HG02852 (cell line): ENCODE measurements at regions not wholly inside any gene's neighbourhood (a gene's known extent, or its start where the extent isn't known, plus 50 kb on each side); places are given as distances from the start of the nearest gene placed in this dataset.
"Not testable (repeated sequence)": the region's sequence is repeated elsewhere in the genome, so short reads cannot be mapped to it uniquely, and the experiment has no call there.

ENCODE experiments used
- ATAC-seq: cut with Tn5 transposase; IDR thresholded peaks from one replicate; pipeline ENCODE4 v1.9.1; 2021; ENCODE audit warnings: mild to moderate bottlenecking, moderate library complexity; ENCODE audit not compliant: unreplicated experiment

DNA sequence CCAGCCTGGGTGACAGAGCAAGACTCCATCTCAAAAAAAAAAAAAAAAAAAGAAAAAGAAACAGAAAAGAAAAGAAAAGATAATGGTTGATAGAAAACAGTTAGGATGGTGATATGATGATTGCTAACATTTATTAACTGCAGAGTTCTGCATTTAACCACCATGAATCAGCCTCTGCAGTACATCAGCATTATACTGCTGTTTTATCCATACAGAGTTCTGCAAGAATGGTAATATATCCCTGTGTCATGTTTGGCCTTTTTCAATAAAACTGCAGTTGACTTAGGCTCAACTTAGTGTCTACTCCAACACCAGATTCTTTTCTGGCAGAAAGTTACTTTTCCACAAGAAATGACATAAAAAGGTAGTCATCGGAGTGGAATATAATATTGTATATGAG is 62.6 kb downstream of the DUSP6 start:
- no peak for ATAC-seq

DNA sequence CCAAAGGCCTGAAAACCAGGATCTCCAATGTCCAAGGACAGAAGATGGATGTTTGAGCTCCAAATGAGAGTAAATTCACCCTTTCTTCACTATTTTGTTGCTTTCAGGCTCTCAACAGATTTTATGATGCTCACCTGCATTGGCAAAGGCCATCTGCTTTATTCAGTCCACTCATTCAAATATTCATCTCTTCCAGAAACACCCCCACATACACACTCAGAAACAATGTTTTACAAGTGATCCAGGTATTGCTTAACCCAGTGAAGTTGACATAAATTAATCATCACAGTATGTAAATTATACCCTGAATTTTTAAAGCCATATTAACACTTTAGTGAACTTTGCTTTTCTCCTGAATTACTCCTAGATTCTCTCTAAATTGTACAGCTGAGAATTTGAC is 63.3 kb downstream of the DUSP6 start:
- no peak for ATAC-seq

DNA sequence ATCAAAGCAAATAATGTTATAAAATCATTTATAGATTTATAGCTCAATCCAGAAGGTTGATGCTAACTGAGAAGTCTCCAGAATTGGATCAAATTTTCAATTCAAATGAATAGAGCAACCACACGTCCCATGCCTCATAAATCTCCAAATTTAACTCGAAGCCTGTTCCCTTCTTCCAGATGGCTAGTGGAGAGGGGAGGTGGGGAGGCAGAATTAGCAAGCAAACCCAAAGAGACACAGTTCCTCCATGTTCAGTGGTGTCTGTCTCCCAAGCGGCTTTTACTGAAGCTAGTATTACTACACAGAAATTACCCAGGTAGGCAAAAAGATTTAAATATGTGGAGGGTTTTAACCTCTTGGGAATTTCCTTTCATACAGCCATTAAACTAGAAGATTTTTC is 65.8 kb downstream of the DUSP6 start:
- no peak for ATAC-seq

DNA sequence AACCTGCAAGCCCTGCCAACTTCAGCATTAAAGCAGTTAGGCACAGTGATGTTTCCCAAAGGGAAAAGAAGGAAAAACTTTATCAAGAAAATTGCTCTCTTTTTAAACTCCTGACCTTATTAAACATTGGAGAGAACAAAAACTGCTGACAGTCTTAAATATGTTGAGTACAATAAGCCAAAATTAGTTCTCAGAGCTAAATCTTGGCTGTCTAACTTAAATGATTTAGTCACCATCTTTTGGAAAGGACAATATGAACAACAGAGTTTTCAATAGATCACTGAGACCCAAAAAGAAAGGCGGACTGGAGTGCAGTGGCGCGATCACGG is 70.8 kb downstream of the DUSP6 start:
- no peak for ATAC-seq

DNA sequence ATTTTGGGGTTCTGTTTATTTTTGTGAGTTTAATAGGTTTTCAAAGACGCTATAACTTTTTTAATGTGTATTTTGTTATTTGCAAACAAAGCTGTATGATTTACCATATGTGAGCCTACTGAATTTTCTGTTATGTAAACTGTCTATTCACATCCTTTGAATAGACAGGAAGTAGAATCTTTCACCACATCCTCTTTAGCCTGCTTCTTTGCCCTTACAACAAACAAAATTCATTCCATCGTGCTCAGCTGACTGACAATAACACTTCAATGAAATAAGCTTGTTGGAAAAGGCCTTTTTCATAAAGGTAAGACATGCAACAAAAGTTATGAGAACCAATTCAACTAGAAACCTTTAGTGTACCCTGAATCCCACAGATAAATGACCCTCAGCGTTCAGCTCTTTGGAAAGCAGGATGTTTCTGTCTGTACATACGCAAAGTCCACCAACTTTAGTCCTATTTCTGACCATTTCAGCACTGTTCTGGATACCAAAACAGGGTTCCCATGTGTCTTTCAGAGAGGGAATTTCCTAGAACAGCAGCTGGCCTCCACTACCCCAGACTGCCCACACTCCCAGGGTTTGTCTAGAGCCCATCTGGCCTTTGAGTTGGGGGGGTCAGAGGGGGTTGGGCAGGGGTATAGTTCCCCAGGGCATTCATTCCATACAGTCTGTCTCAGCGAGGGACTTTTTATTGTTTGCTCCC is 71.3 kb downstream of the DUSP6 start:
- no peak for ATAC-seq

DNA sequence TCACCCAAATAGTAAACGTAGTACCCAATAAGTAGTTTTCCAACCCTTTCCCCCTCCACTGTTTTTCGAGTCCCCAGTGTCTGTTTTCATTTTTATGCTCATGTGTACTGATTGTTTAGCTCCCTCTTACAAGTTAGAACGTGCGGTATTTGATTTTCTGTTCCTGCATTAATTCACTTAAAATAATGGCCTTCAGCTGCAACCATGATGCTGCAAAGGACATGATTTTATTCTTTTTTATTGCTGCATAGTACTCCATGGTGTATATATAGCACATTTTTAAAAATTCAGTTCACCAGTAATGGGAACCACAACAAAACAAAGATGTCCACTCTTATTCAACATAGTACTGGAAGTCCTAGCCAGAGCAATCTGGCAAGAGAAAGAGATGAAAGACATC is 72.8 kb downstream of the DUSP6 start:
- no peak for ATAC-seq

DNA sequence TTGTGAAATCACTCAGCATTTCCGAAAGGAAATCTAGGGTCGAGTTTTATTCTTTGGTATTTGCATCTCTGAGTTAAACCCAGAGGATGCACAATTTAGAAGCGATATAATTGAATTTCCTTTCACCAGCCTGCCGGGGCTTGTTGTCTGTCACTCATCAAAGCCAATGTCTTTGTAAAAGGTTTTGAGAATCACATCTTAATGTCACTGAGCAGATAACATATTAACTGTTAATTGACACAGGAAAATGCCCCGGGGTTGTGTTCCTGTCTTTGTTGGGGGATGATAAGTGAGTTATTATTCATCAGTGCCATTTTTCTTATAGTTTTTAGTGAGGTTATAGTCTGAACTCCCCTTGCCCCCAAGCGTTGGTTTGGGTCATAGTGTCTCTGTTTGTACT is 73.4 kb downstream of the DUSP6 start:
- no peak for ATAC-seq

DNA sequence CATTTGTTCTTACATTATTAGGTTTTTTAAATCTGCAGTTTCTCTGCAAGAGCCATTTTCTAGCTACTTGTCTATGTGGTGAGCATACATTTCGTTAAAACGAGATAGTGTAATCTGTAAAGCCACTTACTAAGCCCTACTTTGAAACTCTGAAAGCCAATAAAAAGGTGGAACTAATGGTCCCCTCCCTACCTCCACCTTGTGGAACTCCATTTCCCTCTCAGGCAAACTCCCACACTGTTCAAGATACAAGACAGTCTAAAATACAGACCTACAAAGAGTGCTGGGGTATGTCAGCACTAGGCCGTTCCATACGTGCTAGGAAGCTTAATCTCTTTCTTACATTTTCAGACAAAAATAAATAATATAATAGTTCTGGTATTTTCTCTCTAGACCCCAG is 74.1 kb downstream of the DUSP6 start:
- no peak for ATAC-seq

DNA sequence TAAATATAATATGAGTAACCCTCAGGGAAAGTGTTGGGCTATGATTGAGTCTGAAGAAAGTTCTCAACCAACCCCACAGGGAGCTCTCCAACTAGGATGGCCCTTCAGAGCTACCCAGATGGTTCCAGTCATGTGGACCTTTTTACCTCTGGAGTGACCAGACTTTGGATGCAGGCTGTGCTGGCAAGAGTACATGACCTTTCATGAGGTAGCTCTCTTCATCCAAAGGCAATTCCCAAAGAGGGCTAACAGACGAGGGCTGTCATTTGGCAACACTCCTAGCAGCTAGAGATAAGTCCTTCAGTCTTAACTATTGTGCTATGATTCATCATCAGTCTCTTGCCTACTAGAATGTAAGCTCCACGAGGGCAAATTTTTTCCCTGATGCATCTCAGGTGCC is 75.4 kb downstream of the DUSP6 start:
- ATAC-seq: no peak

DNA sequence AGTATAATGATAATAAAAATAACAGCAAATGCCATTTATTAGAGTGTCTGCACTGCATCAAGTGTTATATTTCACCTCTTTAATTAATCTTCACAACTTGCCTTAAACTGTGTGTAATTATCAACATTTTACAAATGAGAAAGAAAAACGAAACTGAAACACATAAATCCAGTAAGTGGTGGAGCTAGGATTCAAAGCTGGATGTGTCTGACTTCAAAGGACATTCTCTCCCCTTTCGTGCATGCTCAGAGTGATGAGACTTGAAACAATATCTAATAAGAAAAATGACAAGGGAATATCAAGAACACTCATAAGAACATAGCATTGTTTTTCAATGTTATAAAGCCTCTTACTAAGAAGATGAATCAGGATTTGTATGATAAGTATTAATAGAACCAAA is 78.8 kb downstream of the DUSP6 start:
- ATAC-seq: no peak

DNA sequence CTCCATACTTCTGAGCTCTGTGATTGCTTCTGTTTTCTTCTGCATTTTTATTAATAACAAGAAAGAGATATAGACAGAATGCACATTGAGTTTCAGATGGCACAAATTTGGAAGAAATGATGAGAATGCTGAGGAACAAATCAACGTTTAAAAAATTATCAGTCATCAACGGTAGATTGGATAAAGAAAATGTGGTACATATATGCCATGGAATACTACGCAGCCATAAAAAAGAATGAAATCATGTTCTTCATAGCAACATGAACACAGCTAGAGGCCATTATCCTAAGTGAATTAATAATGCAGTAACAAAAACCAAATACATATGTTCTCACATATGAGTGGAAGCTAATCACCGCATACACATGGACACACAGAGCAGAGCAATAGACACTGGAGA is 81.8 kb downstream of the DUSP6 start:
- no peak for ATAC-seq

DNA sequence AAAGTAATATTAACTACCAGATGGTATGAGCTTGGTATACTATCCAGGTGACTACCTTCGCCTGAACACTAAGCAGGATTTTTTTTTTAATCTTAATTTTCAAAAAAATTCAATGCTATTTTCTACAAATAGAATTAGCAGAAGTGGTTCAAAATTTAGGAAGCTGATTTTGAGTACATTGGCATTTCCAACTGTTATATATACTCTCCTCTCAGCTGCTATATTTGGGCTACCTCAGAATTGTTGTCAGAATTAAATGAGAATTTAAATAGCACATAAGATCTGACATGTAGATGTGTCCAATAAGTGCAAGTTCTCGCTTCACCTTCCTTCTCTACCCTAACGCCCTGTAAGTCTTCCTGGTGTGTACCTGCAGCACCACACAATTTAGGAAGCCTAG is 83.1 kb downstream of the DUSP6 start:
- ATAC-seq: no peak

DNA sequence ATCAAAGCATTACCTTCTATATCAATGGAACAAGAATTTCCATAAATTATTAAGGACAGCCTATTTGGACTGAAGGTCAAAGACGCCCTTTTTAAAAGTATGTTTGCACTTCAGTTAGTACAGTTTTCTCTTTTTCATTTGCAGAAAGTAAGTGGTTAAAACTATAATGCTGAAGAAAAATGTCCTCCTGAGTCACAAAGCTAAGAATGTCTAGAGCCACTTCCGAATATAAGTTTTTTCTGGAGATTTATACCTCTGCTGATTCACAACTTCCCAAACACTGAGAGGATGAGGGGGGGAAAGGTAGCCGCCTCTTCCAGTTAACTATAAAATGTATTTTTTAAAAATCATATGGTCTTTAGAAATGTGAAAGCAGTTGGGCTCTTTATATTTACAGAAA is 84.9 kb downstream of the DUSP6 start:
- ATAC-seq: no peak

DNA sequence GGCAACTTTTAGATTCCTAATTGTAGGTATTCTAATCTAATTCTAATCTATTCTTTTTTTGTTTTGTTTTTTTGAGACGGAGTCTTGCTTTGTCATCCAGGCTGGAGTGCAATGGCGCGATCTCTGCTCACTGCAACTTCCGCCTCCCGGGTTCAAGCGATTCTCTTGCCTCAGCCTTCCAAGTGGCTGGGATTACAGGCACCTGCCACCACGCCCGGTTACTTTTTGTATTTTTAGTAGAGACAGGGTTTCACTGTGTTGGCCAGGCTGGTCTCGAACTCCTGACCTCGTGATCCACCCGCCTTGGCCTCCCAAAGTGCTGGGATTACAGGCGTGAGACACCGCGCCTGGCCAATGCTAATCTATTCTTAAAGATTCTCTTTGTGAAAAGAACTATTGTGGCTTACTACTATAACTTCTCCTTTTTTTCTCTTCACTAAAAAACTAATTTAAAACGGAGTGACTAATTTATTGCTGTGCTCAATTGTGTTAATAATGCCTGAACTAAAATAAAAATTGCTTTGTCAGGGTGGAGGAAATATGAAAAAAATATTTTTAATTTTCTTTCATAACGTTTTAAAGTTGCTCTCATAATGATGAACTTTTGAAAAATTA is 85.6 kb downstream of the DUSP6 start:
- ATAC-seq: not testable (repeated sequence)

DNA sequence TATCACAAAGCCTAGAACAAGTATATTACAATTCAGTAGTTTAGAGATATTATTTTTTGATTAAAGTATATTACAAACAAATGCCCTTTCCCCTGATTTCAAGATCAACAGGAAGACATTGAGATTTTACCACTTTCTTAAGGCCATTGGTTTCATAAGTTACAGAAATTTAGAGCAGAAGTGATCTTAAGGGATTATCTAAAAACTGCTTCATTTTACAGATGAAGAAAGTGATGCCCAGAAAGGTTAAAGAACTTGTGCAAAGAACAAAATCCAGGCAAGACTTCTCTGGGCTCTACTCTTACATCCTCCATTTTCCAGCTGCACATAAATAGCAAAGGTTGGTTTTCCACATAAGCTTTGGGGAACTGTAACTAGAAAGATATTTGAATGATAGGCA is 87.5 kb downstream of the DUSP6 start:
- no peak for ATAC-seq

DNA sequence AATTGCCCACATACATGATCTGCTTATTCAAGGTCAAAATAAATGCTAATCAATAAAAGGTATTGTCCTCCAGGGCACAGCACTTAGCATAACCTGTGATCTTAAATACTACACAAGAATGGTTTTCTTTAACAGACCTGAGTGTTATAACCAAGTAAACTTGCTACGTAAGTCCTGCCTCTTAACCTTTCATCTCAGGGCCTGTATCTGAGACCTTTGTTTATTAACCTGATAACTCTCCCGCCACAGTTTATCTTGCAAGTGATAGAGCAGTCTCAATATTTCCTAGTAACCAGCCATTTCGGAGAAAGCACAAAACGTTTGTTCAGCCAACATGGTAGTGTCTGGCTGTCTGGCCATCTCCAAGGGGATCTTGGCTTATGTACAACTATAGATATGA is 88.4 kb downstream of the DUSP6 start:
- no peak for ATAC-seq

DNA sequence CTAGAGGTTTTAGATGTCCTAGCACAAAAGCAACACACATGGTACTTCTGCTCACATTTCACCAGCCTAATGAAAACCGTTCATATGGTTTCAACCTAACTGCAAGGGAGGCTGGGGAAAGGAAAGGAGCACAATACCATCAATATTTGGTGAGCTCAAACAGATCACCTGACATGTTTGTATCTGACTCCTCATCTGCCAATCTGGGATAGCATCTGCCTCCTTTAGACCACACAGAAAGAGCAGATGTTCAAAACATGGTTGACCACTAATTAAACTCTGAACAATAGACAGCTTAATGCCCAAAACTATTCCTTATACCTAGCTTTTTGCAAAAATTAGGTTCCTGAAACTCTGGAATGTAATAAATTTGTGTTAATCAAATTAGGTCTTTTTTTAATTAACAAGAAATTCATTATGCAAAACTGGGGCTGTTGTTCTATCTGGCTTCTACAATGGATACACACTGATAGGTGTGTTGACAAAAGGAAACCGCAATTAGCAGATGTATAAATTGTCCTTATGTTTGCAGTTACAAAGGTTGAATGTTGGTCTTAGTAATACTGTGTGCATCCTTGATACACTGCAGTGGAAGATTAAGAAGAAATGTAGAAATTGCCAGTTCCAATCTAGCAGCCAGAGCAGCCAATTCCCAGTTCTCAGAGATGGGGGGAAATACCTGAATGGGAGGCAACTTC is 89.3 kb downstream of the DUSP6 start:
- ATAC-seq: no peak

DNA sequence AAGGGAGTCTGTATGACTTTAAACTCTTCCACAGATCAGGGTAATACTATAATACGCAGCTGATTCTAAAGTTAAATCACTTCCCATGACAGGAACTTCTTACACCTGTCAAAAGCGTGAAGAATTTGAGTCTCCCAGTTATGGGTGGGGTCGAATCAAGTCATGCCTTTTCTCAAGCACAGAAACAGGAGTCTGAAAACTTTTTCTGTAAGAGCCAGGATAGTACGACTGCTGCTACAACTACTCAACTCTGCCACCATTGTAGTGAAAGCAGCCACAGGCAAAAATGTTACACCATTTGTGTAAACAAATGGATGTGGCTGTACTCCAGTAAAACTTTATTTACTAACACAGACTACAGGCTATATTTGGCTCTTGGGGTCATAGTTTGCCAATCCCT is 90.3 kb downstream of the DUSP6 start:
- ATAC-seq: no peak

DNA sequence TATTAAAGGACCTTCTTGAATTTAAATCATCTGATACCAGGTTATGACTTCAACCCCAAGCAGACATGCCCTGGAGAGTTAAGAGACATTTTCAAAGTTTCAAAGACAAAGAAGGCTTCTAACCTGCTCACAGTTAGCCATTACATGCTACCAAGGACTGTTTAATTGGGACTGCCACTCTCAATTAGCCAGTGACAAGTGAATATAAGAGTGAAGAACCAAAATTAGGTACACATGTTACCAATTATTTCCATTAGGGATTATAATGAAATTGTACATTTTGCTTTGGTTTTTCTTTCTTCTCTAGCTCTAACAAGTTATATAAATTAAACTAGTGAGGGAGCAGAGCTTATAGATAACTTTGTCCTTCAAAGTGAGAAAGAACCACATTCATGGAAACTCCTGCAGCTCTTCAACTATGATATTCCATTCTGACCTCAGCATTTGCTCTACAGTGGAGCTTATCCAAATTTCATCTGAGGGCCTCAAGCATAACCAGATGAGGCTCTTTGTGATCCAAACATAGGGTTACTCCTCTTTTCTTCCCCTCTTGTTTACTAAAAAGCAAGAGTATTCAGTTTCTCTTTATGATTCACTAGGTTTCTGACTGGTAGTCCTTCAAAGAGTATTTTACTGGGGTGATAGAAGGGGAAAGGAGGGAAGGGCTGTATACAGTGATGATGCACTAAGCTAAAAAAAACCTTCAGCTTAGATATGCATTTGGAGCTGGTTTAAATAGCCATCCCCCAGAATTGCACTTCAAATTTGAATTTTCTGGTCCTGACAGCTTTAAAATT is 91.3 kb downstream of the DUSP6 start:
- ATAC-seq: no peak

DNA sequence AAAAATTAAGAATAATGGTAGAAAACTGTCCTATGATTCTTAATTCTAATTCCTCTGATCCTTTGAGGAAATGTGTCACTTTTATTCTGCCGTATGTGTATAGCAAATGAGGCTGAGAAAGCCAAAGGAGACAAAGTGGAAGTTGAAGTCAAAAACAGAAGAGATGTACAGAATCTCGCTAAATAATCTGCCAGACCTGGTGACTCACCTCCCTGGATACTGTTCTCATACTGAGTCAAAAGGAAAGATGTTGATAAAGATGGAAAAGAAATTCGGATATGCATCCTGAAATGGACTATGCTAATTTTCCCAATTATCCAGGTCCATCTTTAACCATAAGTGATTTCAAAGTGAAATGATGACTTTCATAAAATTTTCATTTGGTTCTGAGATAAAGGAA is 92.5 kb downstream of the DUSP6 start:
- ATAC-seq: no peak

DNA sequence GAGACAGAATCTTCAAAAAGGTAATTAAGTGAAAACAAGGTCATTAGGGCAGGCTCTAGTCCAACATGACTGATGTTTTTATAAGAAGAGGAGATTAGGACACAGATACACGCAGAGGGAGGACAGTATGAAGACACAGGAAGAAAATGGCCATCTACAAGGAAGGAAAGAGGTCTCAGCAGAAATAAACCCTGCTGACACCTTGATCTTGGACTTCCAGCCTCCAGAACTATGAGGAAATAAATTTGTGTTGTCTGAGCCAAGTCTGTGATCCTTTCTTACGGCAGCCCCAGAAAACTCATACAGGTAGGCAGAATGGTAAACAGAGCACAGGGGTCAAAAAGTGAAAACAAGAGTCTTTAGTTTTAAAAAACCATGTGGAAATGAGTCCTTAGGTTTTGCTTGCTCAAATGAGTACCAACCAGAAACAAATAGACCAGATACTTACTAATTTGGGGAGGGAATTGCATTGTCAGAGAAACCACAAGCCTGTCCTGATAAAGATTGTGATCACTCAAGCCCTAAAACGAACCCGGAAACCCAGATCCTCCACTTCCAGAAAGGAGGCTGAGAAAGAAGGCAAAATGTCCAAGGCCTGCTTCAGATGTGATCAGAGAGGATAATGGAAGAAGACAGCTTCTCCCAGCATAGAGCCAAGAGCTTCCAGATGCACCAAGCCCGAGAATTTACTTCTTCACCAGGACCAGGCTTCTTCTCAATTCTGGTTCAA is 93.9 kb downstream of the DUSP6 start:
- no peak for ATAC-seq
